Panc1 (cell line): ENCODE measurements at regions not wholly inside any gene's neighbourhood (a gene's known extent, or its start where the extent isn't known, plus 50 kb on each side); places are given as distances from the start of the nearest gene placed in this dataset.

Source experiments
- POLR2AphosphoS5 ChIP-seq: IDR thresholded peaks from 2 replicates; pipeline ENCODE4 v1.6.1; 2012; ENCODE audit warnings: mild to moderate bottlenecking, low read depth, low read length, moderate library complexity
- TCF7L2 ChIP-seq: IDR thresholded peaks from 2 replicates; pipeline ENCODE4 v1.6.1; 2011; ENCODE audit warnings: mild to moderate bottlenecking, low read depth, low read length, inconsistent platforms
- TF ChIP-seq, protein P1 (sequence below): fragments of 450-650 bp; IDR thresholded peaks from 2 replicates; pipeline ENCODE4 v1.5.1; 2017; ENCODE audit warnings: mild to moderate bottlenecking

DNA sequence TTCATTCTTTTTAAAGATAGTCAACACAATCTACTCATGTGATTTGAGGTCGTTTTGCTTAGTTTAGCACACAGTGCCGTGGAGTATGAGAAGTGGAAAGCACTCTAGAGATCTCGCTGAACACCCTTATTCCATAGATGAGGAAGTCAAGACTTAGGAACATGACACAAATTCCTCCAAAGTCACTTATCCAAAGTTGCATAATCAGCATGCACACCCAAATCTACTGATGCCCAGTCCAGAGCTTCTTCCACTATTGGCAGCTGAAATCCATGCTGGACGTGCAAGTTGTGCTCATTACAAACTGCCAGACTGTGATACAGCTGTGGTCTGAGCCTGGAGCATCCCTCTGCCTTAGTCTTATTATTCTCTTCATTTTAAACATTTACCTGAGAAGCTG lies 83.5 kb upstream of the ZNF280D start:
- TF ChIP-seq, protein P1, sequence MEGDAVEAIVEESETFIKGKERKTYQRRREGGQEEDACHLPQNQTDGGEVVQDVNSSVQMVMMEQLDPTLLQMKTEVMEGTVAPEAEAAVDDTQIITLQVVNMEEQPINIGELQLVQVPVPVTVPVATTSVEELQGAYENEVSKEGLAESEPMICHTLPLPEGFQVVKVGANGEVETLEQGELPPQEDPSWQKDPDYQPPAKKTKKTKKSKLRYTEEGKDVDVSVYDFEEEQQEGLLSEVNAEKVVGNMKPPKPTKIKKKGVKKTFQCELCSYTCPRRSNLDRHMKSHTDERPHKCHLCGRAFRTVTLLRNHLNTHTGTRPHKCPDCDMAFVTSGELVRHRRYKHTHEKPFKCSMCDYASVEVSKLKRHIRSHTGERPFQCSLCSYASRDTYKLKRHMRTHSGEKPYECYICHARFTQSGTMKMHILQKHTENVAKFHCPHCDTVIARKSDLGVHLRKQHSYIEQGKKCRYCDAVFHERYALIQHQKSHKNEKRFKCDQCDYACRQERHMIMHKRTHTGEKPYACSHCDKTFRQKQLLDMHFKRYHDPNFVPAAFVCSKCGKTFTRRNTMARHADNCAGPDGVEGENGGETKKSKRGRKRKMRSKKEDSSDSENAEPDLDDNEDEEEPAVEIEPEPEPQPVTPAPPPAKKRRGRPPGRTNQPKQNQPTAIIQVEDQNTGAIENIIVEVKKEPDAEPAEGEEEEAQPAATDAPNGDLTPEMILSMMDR: no peak
- TF ChIP-seq TCF7L2 (no peak), POLR2AphosphoS5 (no peak)
